Left ventricle myocardium inferior (tissue), 1 donor: ENCODE measurements at regions not wholly inside any gene's neighbourhood (a gene's known extent, or its start where the extent isn't known, plus 50 kb on each side); places are given as distances from the start of the nearest gene placed in this dataset.

Experiments
- DNase-seq: peaks from one replicate; pipeline ENCODE4 v3.0.0-alpha.2; 2020
- H3K27ac ChIP-seq: fragments of 200-600 bp; replicated peaks from 2 replicates; pipeline ENCODE4 v1.8.0; 2021
- H3K27me3 ChIP-seq: fragments of 200-600 bp; 2 replicates; pipeline ENCODE4 v1.8.0; 2021; ENCODE audit warnings: low read depth
- H3K36me3 ChIP-seq: fragments of 200-600 bp; 2 replicates; pipeline ENCODE4 v1.8.0; 2021
- H3K4me1 ChIP-seq: fragments of 200-600 bp; 2 replicates; pipeline ENCODE4 v1.8.0; 2021
- H3K4me3 ChIP-seq: fragments of 200-600 bp; 2 replicates; pipeline ENCODE4 v1.8.0; 2021; ENCODE audit warnings: mild to moderate bottlenecking, moderate library complexity
- H3K9me3 ChIP-seq: fragments of 200-600 bp; replicated peaks from 2 replicates; pipeline ENCODE4 v1.8.0; 2021
- CTCF ChIP-seq: fragments of 200-600 bp; IDR thresholded peaks from 2 replicates; pipeline ENCODE4 v1.8.0; 2021; ENCODE audit warnings: antibody characterized with exemption, mild to moderate bottlenecking, borderline replicate concordance
- intact Hi-C: fragments of 100-400 bp; cut with micrococcal nuclease; formaldehyde crosslinking; loops from one replicate; pipeline ENCODE4 v1.11.0; 2022
- donor health status: DM: no; HTN: yes; CAD: no; lungs with severe emphysema.

- intact Hi-C loops: no loop called here
- Histone ChIP-seq H3K4me1 (no peaks in the 10 kb centered on the region), H3K27ac (no peak overlapping the region), H3K36me3 (no peaks in the 10 kb centered on the region), H3K4me3 (no peak overlapping the region), H3K27me3 (no peaks in the 10 kb centered on the region), H3K9me3 (peaks cover 3% of the 10 kb centered on the region)
- DNase-seq: no peak
- TF ChIP-seq CTCF: no peak
Measured at GRCh38 chr5:32964261-32964660, 253.1 kb downstream of the NPR3 start.

GRCh38 chr5:32973646-32974045 is 262.5 kb downstream of the NPR3 start:
- no peaks in the 10 kb centered on the region for H3K4me1 ChIP-seq
- intact Hi-C loops: no loop called here

GRCh38 chr5:32975656-32976375 is 264.7 kb downstream of the NPR3 start:
- Histone ChIP-seq H3K27me3 (no peaks in the 10 kb centered on the region), H3K27ac (no peak overlapping the region)
- intact Hi-C loops: no loop called here

More at GRCh38 chr5:32973646-32974045, 262.5 kb downstream of the NPR3 start:
- Histone ChIP-seq H3K27me3 (no peaks in the 10 kb centered on the region), H3K27ac (no peak overlapping the region), H3K4me3 (no peak overlapping the region), H3K9me3 (no peaks in the 10 kb centered on the region), H3K36me3 (no peaks in the 10 kb centered on the region)
- TF ChIP-seq CTCF: no peak
- DNase-seq: no peak

GRCh38 chr5:32981061-32981460 is 269.9 kb downstream of the NPR3 start:
- intact Hi-C loops: no loop called here

More at GRCh38 chr5:32975656-32976375, 264.7 kb downstream of the NPR3 start:
- no peaks in the 10 kb centered on the region for H3K4me1 ChIP-seq
- TF ChIP-seq CTCF: no peak
- no peaks in the 10 kb centered on the region for H3K36me3 ChIP-seq
- no peak overlapping the region for H3K4me3 ChIP-seq
- no peak for DNase-seq
- no peaks in the 10 kb centered on the region for H3K9me3 ChIP-seq

GRCh38 chr5:32984851-32985610 is 273.9 kb downstream of the NPR3 start:
- DNase-seq: no peak
- intact Hi-C loops: no loop called here
- no peak for TF ChIP-seq CTCF

More at GRCh38 chr5:32981061-32981460, 269.9 kb downstream of the NPR3 start:
- no peak overlapping the region for H3K27ac ChIP-seq
- H3K4me1 ChIP-seq: no peaks in the 10 kb centered on the region
- no peak for TF ChIP-seq CTCF
- no peak for DNase-seq
- no peaks in the 10 kb centered on the region for H3K36me3 ChIP-seq
- no peaks in the 10 kb centered on the region for H3K27me3 ChIP-seq
- H3K9me3 ChIP-seq: peaks cover 9% of the 10 kb centered on the region
- no peak overlapping the region for H3K4me3 ChIP-seq

More at GRCh38 chr5:32984851-32985610, 273.9 kb downstream of the NPR3 start:
- Histone ChIP-seq H3K4me1 (no peaks in the 10 kb centered on the region), H3K27me3 (no peaks in the 10 kb centered on the region), H3K9me3 (peaks cover 9% of the 10 kb centered on the region), H3K36me3 (no peaks in the 10 kb centered on the region), H3K4me3 (no peak overlapping the region), H3K27ac (no peak overlapping the region)
